NOMO-1 (cell line): ENCODE measurements at regions not wholly inside any gene's neighbourhood (a gene's known extent, or its start where the extent isn't known, plus 50 kb on each side); places are given as distances from the start of the nearest gene placed in this dataset.

Experiments used
- DNase-seq, 2 experiments: peaks; one replicate each; lab custom pipeline; 2025; ENCODE audit not compliant: unreplicated experiment in 2 of 2; lab: John Stamatoyannopoulos, UW

GRCh38 chr2:48912110-48912509 is 156.6 kb upstream of the LHCGR start:
- DNase-seq, result no peak

- DNase-seq, result no peak
Observed at GRCh38 chr2:48910961-48911360, 155.4 kb upstream of the LHCGR start.

- DNase-seq, result no peak
Observed at GRCh38 chr2:48906633-48907032, 151.1 kb upstream of the LHCGR start.

- no peak for DNase-seq
Observed at GRCh38 chr2:48905696-48906095, 150.2 kb upstream of the LHCGR start.

GRCh38 chr2:48902521-48902920 is 147.0 kb upstream of the LHCGR start:
- DNase-seq, result no peak

- no peak for DNase-seq
Observed at GRCh38 chr2:48901416-48901815, 145.9 kb upstream of the LHCGR start.

GRCh38 chr2:48901015-48901343 is 145.5 kb upstream of the LHCGR start:
- no peak for DNase-seq

GRCh38 chr2:48900321-48901014 is 144.9 kb upstream of the LHCGR start:
- DNase-seq, result no peak

- no peak for DNase-seq
Observed at GRCh38 chr2:48896870-48897269, 141.3 kb upstream of the LHCGR start.

- no peak for DNase-seq
Observed at GRCh38 chr2:48890454-48891131, 135.1 kb upstream of the LHCGR start.

GRCh38 chr2:48888066-48888465 is 132.5 kb upstream of the LHCGR start:
- DNase-seq, result no peak

GRCh38 chr2:48886919-48887318 is 131.4 kb upstream of the LHCGR start:
- no peak for DNase-seq

GRCh38 chr2:48885841-48886240 is 130.3 kb upstream of the LHCGR start:
- DNase-seq, result no peak

- no peak for DNase-seq
Observed at GRCh38 chr2:48883661-48884060, 128.1 kb upstream of the LHCGR start.

GRCh38 chr2:48874282-48874681 is 118.8 kb upstream of the LHCGR start:
- peak; percentile 32 to 68 for DNase-seq

GRCh38 chr2:48873666-48874065 is 118.1 kb upstream of the LHCGR start:
- no peak for DNase-seq

- DNase-seq, result no peak
Observed at GRCh38 chr2:48870942-48871341, 115.4 kb upstream of the LHCGR start.

GRCh38 chr2:48870503-48870902 is 115.0 kb upstream of the LHCGR start:
- DNase-seq, result no peak

GRCh38 chr2:48865704-48866103 is 110.2 kb upstream of the LHCGR start:
- no peak for DNase-seq

GRCh38 chr2:48860380-48860779 is 104.9 kb upstream of the LHCGR start:
- DNase-seq, result no peak

- no peak for DNase-seq
Observed at GRCh38 chr2:48856657-48857056, 101.1 kb upstream of the LHCGR start.

- no peak for DNase-seq
Observed at GRCh38 chr2:48856144-48856543, 100.6 kb upstream of the LHCGR start.

- no peak for DNase-seq
Observed at GRCh38 chr2:48855142-48855541, 99.6 kb upstream of the LHCGR start.
